ENCODE measurements at regions not wholly inside any gene's neighbourhood (a gene's known extent, or its start where the extent isn't known, plus 50 kb on each side); places are given as distances from the start of the nearest gene placed in this dataset.

GRCh38 chr12:92535961-92536360 is 166.8 kb upstream of the PLEKHG7 start:
- DNase-seq (ENCODE audit: low read depth in 2 of 2), result no peak

- DNase-seq (ENCODE audit: low read depth in 2 of 2), result no peak
These were observed 169.4 kb upstream of the PLEKHG7 start for GRCh38 chr12:92533280-92533890.

GRCh38 chr12:92530706-92531105 is 172.1 kb upstream of the PLEKHG7 start:
- no peak for DNase-seq (ENCODE audit: low read depth in 2 of 2)

GRCh38 chr12:92529944-92530343 is 172.8 kb upstream of the PLEKHG7 start:
- DNase-seq (ENCODE audit: low read depth in 2 of 2), result no peak

- DNase-seq (ENCODE audit: low read depth in 2 of 2), result no peak
These were observed 174.2 kb upstream of the PLEKHG7 start for GRCh38 chr12:92528586-92528985.

- DNase-seq (ENCODE audit: low read depth in 2 of 2), result no peak
These were observed 174.7 kb upstream of the PLEKHG7 start for GRCh38 chr12:92528097-92528496.

- no peak for DNase-seq (ENCODE audit: low read depth in 2 of 2)
These were observed 178.3 kb upstream of the PLEKHG7 start for GRCh38 chr12:92524489-92524888.

- DNase-seq (ENCODE audit: low read depth in 2 of 2), result no peak
These were observed 182.3 kb upstream of the PLEKHG7 start for GRCh38 chr12:92520511-92520910.

GRCh38 chr12:92519284-92519683 is 183.5 kb upstream of the PLEKHG7 start:
- DNase-seq (ENCODE audit: low read depth in 2 of 2), result no peak

GRCh38 chr12:92518071-92518470 is 184.7 kb upstream of the PLEKHG7 start:
- DNase-seq (ENCODE audit: low read depth in 2 of 2), result no peak

GRCh38 chr12:92516277-92516600 is 186.6 kb upstream of the PLEKHG7 start:
- no peak for DNase-seq (ENCODE audit: low read depth in 2 of 2)

- DNase-seq (ENCODE audit: low read depth in 2 of 2), result no peak
These were observed 189.5 kb upstream of the PLEKHG7 start for GRCh38 chr12:92513231-92513730.

GRCh38 chr12:92511786-92512185 is 191.0 kb upstream of the PLEKHG7 start:
- no peak for DNase-seq (ENCODE audit: low read depth in 2 of 2)

GRCh38 chr12:92509156-92509738 is 193.5 kb upstream of the PLEKHG7 start:
- DNase-seq (ENCODE audit: low read depth in 2 of 2), result no peak

- DNase-seq (ENCODE audit: low read depth in 2 of 2), result no peak
These were observed 195.9 kb upstream of the PLEKHG7 start for GRCh38 chr12:92506891-92507290.

- no peak for DNase-seq (ENCODE audit: low read depth in 2 of 2)
These were observed 196.3 kb upstream of the PLEKHG7 start for GRCh38 chr12:92506460-92506859.

- DNase-seq (ENCODE audit: low read depth in 2 of 2), result peak; percentile 5 to 34
These were observed 197.2 kb upstream of the PLEKHG7 start for GRCh38 chr12:92505254-92506231.

- DNase-seq (ENCODE audit: low read depth in 2 of 2), result no peak
These were observed 198.2 kb upstream of the PLEKHG7 start for GRCh38 chr12:92504594-92504981.

GRCh38 chr12:92503971-92504593 is 198.7 kb upstream of the PLEKHG7 start:
- DNase-seq (ENCODE audit: low read depth in 2 of 2), result no peak

- no peak for DNase-seq (ENCODE audit: low read depth in 2 of 2)
These were observed 199.5 kb upstream of the PLEKHG7 start for GRCh38 chr12:92503029-92503931.

- DNase-seq (ENCODE audit: low read depth in 2 of 2), result no peak
These were observed 200.3 kb upstream of the PLEKHG7 start for GRCh38 chr12:92502417-92503028.

Data from stimulated activated CD4-positive, alpha-beta T cell treated with anti-CD3 and anti-CD28 coated beads, Interleukin-1b, Interleukin-23, amount 100 ng/mL, for 1 hour (primary cell).